NOMO-1 (cell line): ENCODE measurements at regions not wholly inside any gene's neighbourhood (a gene's known extent, or its start where the extent isn't known, plus 50 kb on each side); places are given as distances from the start of the nearest gene placed in this dataset.
A peak's percentile ranks its signal among the peaks of the same experiment; 100 is the strongest.

Source experiments
- DNase-seq, 2 experiments: peaks; one replicate each; lab custom pipeline; 2025; ENCODE audit not compliant: unreplicated experiment in 2 of 2; lab: John Stamatoyannopoulos, UW

GRCh38 chr2:236940497-236940896, 145.2 kb upstream of the COPS8 start:
- DNase-seq, result no peak

GRCh38 chr2:236940916-236941520, 144.7 kb upstream of the COPS8 start:
- peak; percentile 62 to 68 for DNase-seq

- DNase-seq, result no peak
Measured at GRCh38 chr2:236941551-236941950, 144.1 kb upstream of the COPS8 start.

GRCh38 chr2:236942554-236942953, 143.1 kb upstream of the COPS8 start:
- no peak for DNase-seq

GRCh38 chr2:236943068-236943467, 142.6 kb upstream of the COPS8 start:
- DNase-seq, result no peak

- DNase-seq, result no peak
Measured at GRCh38 chr2:236943841-236944513, 141.7 kb upstream of the COPS8 start.

GRCh38 chr2:236944561-236944960, 141.1 kb upstream of the COPS8 start:
- no peak for DNase-seq

GRCh38 chr2:236945431-236946016, 140.2 kb upstream of the COPS8 start:
- no peak for DNase-seq

- DNase-seq, result no peak
Measured at GRCh38 chr2:236946871-236947270, 138.8 kb upstream of the COPS8 start.

GRCh38 chr2:236947294-236947693, 138.4 kb upstream of the COPS8 start:
- no peak for DNase-seq

GRCh38 chr2:236947896-236948295, 137.8 kb upstream of the COPS8 start:
- DNase-seq, result no peak

- no peak for DNase-seq
Measured at GRCh38 chr2:236949089-236949905, 136.4 kb upstream of the COPS8 start.

- DNase-seq, result no peak
Measured at GRCh38 chr2:236951830-236952475, 133.7 kb upstream of the COPS8 start.

GRCh38 chr2:236954641-236955040, 131.0 kb upstream of the COPS8 start:
- DNase-seq, result no peak

GRCh38 chr2:236955521-236956030, 130.1 kb upstream of the COPS8 start:
- DNase-seq, result no peak

GRCh38 chr2:236956031-236956618, 129.6 kb upstream of the COPS8 start:
- DNase-seq, result peak; percentile 72 to 87

GRCh38 chr2:236956641-236957040, 129.0 kb upstream of the COPS8 start:
- DNase-seq, result no peak

GRCh38 chr2:236959036-236959435, 126.7 kb upstream of the COPS8 start:
- no peak for DNase-seq

GRCh38 chr2:236959876-236960275, 125.8 kb upstream of the COPS8 start:
- DNase-seq, result no peak

GRCh38 chr2:236960531-236960930, 125.2 kb upstream of the COPS8 start:
- no peak for DNase-seq
